ENCODE measurements at regions not wholly inside any gene's neighbourhood (a gene's known extent, or its start where the extent isn't known, plus 50 kb on each side); places are given as distances from the start of the nearest gene placed in this dataset.

DNA sequence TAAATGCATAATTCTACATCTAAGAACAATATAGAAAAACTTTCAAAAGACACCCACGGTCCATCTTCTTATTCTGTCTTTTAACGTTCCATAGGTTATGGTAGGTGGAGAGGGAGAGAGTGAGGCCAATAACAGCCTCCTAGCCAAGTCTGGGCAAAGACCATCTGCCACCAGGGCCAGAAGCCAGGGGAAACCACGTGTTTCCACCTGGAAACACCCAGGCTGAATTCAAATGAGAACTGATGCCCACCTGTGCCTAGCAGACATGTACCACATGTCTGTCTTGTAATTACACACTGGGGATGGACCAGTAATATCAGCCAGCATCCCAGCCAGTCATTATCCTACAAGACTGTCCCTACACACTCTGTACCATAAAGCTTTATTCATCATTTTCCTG is 1573.1 kb downstream of the EFNB2 start:
- TF ChIP-seq, protein P1, sequence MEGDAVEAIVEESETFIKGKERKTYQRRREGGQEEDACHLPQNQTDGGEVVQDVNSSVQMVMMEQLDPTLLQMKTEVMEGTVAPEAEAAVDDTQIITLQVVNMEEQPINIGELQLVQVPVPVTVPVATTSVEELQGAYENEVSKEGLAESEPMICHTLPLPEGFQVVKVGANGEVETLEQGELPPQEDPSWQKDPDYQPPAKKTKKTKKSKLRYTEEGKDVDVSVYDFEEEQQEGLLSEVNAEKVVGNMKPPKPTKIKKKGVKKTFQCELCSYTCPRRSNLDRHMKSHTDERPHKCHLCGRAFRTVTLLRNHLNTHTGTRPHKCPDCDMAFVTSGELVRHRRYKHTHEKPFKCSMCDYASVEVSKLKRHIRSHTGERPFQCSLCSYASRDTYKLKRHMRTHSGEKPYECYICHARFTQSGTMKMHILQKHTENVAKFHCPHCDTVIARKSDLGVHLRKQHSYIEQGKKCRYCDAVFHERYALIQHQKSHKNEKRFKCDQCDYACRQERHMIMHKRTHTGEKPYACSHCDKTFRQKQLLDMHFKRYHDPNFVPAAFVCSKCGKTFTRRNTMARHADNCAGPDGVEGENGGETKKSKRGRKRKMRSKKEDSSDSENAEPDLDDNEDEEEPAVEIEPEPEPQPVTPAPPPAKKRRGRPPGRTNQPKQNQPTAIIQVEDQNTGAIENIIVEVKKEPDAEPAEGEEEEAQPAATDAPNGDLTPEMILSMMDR (conservative IDR thresholded peaks at IDR 0.05 in 1 of 2, IDR thresholded peaks at IDR 0.05 in 1 of 2; ENCODE audit: extremely low read depth in 1 of 2, insufficient read depth in 1 of 2, low read depth in 1 of 2, low read length in 2 of 2): no peak
- TF ChIP-seq EZH2 (IDR thresholded peaks at IDR 0.05; ENCODE audit: borderline replicate concordance, low read length): no peak

Measured in mammary epithelial cell (primary cell).